ENCODE measurements at regions not wholly inside any gene's neighbourhood (a gene's known extent, or its start where the extent isn't known, plus 50 kb on each side); places are given as distances from the start of the nearest gene placed in this dataset.

- H3K4me1 ChIP-seq (ENCODE audit: low read length): no peaks in the 10 kb centered on the region
- no peak overlapping the region for H3K4me3 ChIP-seq (ENCODE audit: low read length)
- no peaks in the 10 kb centered on the region for H3F3A ChIP-seq (ENCODE audit: insufficient read depth, low read length)
- H3K9ac ChIP-seq (ENCODE audit: low read length): no peak overlapping the region
- H3K9me2 ChIP-seq (replicated peaks; ENCODE audit: insufficient read depth, low read length): no peaks in the 10 kb centered on the region
- TF ChIP-seq CTCF (IDR thresholded peaks at IDR 0.05; ENCODE audit: low read length): no peak
- no peak for TF ChIP-seq EZH2phosphoT487 (IDR thresholded peaks at IDR 0.05; ENCODE audit: low read length)
- no peak for TF ChIP-seq EZH2 (optimal IDR thresholded peaks at IDR 0.05; ENCODE audit: low read depth, low read length)
- no peaks in the 10 kb centered on the region for H3K9me3 ChIP-seq (replicated peaks; ENCODE audit: insufficient read depth, low read length)
- H3K4me2 ChIP-seq (ENCODE audit: low read depth, low read length): no peak overlapping the region
- H3K36me3 ChIP-seq (replicated peaks; ENCODE audit: insufficient read depth, low read length): no peaks in the 10 kb centered on the region
- no peaks in the 10 kb centered on the region for H3K79me2 ChIP-seq (ENCODE audit: low read length)
- H4K20me1 ChIP-seq (ENCODE audit: insufficient read depth, low read length): no peaks in the 10 kb centered on the region
- no peak for DNase-seq
- H3K27me3 ChIP-seq (replicated peaks; ENCODE audit: insufficient read depth, low read length): no peaks in the 10 kb centered on the region
- H2AFZ ChIP-seq (ENCODE audit: low read length): no peak overlapping the region
- no peak overlapping the region for H3K27ac ChIP-seq (ENCODE audit: low read length)
Measured at GRCh38 chr5:88391991-88392390, 123.3 kb upstream of the TMEM161B start.

- no peak overlapping the region for H3K4me2 ChIP-seq (ENCODE audit: low read depth, low read length)
- DNase-seq: no peak
- no peaks in the 10 kb centered on the region for H3K36me3 ChIP-seq (replicated peaks; ENCODE audit: insufficient read depth, low read length)
- H2AFZ ChIP-seq (ENCODE audit: low read length): no peak overlapping the region
- no peaks in the 10 kb centered on the region for H3F3A ChIP-seq (ENCODE audit: insufficient read depth, low read length)
- no peak overlapping the region for H3K4me3 ChIP-seq (ENCODE audit: low read length)
- H3K9ac ChIP-seq (ENCODE audit: low read length): no peak overlapping the region
- no peaks in the 10 kb centered on the region for H3K9me2 ChIP-seq (replicated peaks; ENCODE audit: insufficient read depth, low read length)
- H3K4me1 ChIP-seq (ENCODE audit: low read length): no peaks in the 10 kb centered on the region
- no peaks in the 10 kb centered on the region for H3K79me2 ChIP-seq (ENCODE audit: low read length)
- H3K27ac ChIP-seq (ENCODE audit: low read length): no peak overlapping the region
- TF ChIP-seq EZH2phosphoT487 (IDR thresholded peaks at IDR 0.05; ENCODE audit: low read length) (no peak), CTCF (IDR thresholded peaks at IDR 0.05; ENCODE audit: low read length) (no peak), EZH2 (optimal IDR thresholded peaks at IDR 0.05; ENCODE audit: low read depth, low read length) (no peak)
- no peaks in the 10 kb centered on the region for H3K9me3 ChIP-seq (replicated peaks; ENCODE audit: insufficient read depth, low read length)
- H3K27me3 ChIP-seq (replicated peaks; ENCODE audit: insufficient read depth, low read length): no peaks in the 10 kb centered on the region
- no peaks in the 10 kb centered on the region for H4K20me1 ChIP-seq (ENCODE audit: insufficient read depth, low read length)
Measured at GRCh38 chr5:88391116-88391515, 122.5 kb upstream of the TMEM161B start.

- H3K27me3 ChIP-seq (replicated peaks; ENCODE audit: insufficient read depth, low read length): no peaks in the 10 kb centered on the region
- H3K27ac ChIP-seq (ENCODE audit: low read length): no peak overlapping the region
- no peak for DNase-seq
- H3K4me3 ChIP-seq (ENCODE audit: low read length): no peak overlapping the region
- no peaks in the 10 kb centered on the region for H3F3A ChIP-seq (ENCODE audit: insufficient read depth, low read length)
- H2AFZ ChIP-seq (ENCODE audit: low read length): no peak overlapping the region
- no peaks in the 10 kb centered on the region for H4K20me1 ChIP-seq (ENCODE audit: insufficient read depth, low read length)
- no peaks in the 10 kb centered on the region for H3K79me2 ChIP-seq (ENCODE audit: low read length)
- H3K4me1 ChIP-seq (ENCODE audit: low read length): no peaks in the 10 kb centered on the region
- H3K9ac ChIP-seq (ENCODE audit: low read length): no peak overlapping the region
- H3K36me3 ChIP-seq (replicated peaks; ENCODE audit: insufficient read depth, low read length): no peaks in the 10 kb centered on the region
- no peaks in the 10 kb centered on the region for H3K9me2 ChIP-seq (replicated peaks; ENCODE audit: insufficient read depth, low read length)
- TF ChIP-seq EZH2phosphoT487 (IDR thresholded peaks at IDR 0.05; ENCODE audit: low read length): no peak
- H3K9me3 ChIP-seq (replicated peaks; ENCODE audit: insufficient read depth, low read length): no peaks in the 10 kb centered on the region
- H3K4me2 ChIP-seq (ENCODE audit: low read depth, low read length): no peak overlapping the region
Measured at GRCh38 chr5:88390481-88390880, 121.8 kb upstream of the TMEM161B start.

- DNase-seq: no peak
- no peak overlapping the region for H3K4me2 ChIP-seq (ENCODE audit: low read depth, low read length)
- H3F3A ChIP-seq (ENCODE audit: insufficient read depth, low read length): no peaks in the 10 kb centered on the region
- H3K36me3 ChIP-seq (replicated peaks; ENCODE audit: insufficient read depth, low read length): no peaks in the 10 kb centered on the region
- TF ChIP-seq CTCF (IDR thresholded peaks at IDR 0.05; ENCODE audit: low read length) (no peak), EZH2phosphoT487 (IDR thresholded peaks at IDR 0.05; ENCODE audit: low read length) (no peak), EZH2 (optimal IDR thresholded peaks at IDR 0.05; ENCODE audit: low read depth, low read length) (no peak)
- no peaks in the 10 kb centered on the region for H3K4me1 ChIP-seq (ENCODE audit: low read length)
- H3K79me2 ChIP-seq (ENCODE audit: low read length): no peaks in the 10 kb centered on the region
- H3K9ac ChIP-seq (ENCODE audit: low read length): no peak overlapping the region
- H3K9me3 ChIP-seq (replicated peaks; ENCODE audit: insufficient read depth, low read length): no peaks in the 10 kb centered on the region
- H3K27ac ChIP-seq (ENCODE audit: low read length): no peak overlapping the region
- no peaks in the 10 kb centered on the region for H3K9me2 ChIP-seq (replicated peaks; ENCODE audit: insufficient read depth, low read length)
- no peaks in the 10 kb centered on the region for H3K27me3 ChIP-seq (replicated peaks; ENCODE audit: insufficient read depth, low read length)
- no peak overlapping the region for H2AFZ ChIP-seq (ENCODE audit: low read length)
- H3K4me3 ChIP-seq (ENCODE audit: low read length): no peak overlapping the region
- H4K20me1 ChIP-seq (ENCODE audit: insufficient read depth, low read length): no peaks in the 10 kb centered on the region
Measured at GRCh38 chr5:88390096-88390441, 121.4 kb upstream of the TMEM161B start.

Data from MM.1S (cell line).